DMS53 treated with DMSO at 0.1 percent for 48 hours (cell line): ENCODE measurements at regions not wholly inside any gene's neighbourhood (a gene's known extent, or its start where the extent isn't known, plus 50 kb on each side); places are given as distances from the start of the nearest gene placed in this dataset.
A peak's percentile ranks its signal among the peaks of the same experiment; 100 is the strongest.
"Not testable (repeated sequence)": the region's sequence is repeated elsewhere in the genome, so short reads cannot be mapped to it uniquely, and the experiment has no call there.

Experiments used
- DNase-seq: peaks from one replicate; lab custom pipeline; 2025; ENCODE audit not compliant: unreplicated experiment; lab: John Stamatoyannopoulos, UW

DNA sequence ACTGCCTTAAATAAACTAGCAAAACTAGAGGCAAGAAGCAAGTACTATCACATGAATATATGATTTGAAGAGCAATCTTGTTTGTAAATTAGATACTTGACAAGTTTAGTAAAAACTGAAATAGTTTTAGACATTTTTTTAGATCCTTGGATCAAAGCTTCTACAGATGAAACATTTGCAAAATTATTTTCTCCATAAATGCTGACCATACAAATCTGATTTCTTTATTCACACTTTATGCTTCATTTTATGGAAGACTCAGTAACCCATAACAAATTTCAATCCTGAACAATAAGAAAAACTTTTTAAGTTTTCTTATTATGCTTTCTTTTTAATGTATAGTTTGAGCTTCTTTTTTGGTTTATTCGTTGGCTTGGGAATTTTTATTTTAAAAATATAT lies 750.2 kb upstream of the SLITRK5 start:
- no peak for DNase-seq

DNA sequence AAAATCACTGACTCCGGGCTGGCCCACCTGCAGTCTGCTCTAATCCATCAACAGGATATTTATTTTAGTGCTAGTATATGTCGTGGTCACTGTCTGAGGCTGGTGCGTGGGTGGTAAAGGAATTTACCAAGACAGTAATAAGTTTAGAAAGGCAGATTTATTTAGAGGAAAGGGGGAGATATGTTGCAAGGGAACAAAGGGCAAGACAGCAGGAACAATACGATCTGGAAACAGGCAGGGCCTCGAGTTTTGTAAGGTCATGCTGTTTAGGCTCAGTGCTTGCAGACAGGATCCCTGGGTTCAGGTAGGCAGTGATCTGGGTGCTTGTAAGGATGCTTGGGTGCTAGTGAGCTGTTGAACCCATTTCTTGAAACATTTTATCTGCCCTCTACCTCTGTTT lies 748.2 kb upstream of the SLITRK5 start:
- DNase-seq = no peak

DNA sequence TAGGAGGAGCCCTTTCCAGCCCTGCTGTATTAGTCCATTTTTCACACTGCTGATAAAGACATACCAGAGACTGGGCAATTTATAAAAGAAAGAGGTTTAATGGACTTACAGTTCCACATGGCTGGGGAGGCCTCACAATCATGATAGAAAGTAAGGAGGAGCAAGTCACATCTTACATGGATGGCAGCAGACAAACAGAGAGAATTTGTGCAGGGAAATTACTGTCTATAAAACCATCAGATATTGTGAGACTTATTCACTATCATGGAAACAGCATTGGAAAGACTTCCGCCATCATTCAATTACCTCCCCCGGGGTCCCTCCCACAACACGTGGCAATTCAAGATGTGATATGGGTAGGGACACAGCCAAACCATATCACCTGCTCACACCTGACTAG lies 744.3 kb upstream of the SLITRK5 start:
- DNase-seq = not testable (repeated sequence)

DNA sequence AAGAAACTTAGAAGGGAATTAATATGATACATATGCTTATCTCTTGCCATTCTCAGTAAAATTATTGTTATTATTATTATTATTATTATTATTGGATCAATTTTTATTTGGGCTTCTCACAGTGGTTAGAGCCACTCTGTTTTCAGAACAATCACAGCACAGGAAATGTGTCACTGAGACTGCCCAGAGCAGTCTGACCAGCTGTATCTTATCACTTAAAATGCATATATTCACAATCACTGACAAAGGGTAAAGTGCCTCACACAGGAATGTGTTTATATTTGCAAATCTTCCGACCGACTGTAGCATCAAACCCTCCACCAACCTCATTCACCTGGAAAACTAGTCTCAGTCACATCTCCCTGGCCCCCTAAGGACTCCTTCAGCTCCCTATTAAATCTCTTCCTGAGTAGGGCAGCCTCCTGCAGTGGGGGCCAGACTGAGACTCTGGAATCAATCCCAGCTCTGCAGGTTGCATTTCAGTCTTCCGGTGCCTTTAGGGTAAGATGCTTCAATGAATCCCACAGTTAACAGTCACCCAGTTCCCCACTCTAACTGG lies 738.3 kb upstream of the SLITRK5 start:
- DNase-seq = no peak

DNA sequence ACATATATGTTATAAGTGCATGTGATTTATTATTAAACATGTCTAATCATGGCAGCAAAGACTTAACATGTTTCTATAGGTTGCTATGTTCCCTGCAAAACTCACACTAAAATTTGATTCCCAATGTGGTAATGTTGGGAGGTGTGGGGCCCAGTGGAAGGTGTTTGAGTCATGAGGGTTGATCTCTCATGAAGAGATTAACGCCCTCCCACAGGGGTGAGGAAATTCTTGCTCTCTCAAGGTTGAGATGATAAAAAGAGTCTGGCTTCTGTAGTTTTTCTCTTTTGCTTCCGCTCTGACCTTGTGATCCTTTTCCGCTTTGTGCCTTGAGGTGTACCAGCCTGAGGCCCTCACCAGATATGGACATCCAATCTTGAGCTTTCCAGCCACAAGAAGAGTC lies 737.5 kb upstream of the SLITRK5 start:
- DNase-seq = no peak

DNA sequence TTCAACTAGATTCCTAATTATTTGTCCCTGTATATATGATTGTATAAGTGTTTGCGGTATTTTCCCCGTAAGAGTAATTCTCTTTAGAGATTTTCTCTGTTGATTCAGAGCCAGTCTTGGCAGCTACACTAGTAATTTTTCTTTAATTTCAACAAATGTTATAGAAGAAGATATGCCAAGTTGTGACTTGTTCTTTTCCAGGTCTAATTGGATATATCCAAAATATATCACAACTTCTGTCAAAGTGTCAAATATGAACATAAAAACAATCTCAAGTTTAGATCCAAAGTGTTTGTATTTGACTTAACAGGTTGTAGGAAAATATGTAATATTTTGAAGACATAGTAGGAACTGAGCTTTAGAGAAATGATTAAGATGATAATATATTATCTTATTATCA lies 733.9 kb upstream of the SLITRK5 start:
- no peak for DNase-seq

DNA sequence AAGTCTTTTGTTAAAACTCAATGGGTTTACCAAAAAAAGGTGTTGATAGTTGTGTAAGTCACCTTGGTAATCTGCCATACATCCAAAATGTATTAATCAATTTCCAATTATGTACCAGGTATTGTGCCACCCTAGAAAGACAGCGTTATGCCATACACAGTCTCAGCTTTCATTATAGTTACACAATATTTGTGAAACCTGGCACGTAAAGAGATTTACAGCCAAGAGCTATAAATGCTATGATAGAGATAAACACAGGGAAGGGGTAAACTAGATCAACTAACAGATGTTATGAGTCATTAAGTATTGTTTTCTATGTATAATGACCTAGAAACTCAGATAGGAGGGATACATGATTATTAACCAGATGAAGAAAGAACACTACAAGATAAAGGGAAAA lies 725.6 kb upstream of the SLITRK5 start:
- DNase-seq = no peak

DNA sequence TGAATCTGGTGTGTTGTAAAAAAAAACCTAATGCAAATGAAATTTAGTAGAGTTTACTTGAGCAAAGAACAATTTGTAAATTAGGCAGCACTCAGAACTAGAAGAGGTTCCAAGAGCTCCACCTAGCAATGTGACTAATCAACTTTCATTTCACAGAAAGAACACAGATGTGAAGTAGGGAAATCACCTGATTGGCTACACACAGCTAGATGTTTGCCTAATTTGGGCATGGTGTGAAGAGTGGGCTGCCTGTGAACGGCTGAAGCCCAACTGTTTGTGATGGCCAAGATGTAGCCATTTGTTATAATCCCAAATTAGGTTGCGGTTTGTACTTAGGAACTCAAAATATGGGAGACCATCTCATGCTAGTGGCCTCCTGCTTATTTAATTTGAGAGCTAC lies 724.4 kb upstream of the SLITRK5 start:
- no peak for DNase-seq

DNA sequence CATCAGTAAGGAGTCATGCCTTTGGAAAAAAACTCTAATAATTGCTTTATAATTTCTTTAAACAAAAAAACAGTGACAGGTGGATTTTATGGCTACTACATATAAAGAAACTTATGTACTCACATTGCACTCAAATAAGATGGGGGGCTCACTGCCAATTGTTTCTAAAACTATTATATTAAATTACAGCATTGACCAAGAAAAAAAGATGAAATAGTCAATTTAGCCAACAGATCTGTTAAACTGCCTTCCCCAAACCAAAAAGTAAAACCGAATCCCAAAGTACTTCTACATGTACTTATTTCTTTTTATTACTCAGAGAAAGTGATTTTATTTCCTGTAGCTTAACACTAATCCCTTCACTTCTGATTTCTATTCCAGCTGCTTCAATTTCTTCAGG lies 716.8 kb upstream of the SLITRK5 start:
- DNase-seq = no peak

DNA sequence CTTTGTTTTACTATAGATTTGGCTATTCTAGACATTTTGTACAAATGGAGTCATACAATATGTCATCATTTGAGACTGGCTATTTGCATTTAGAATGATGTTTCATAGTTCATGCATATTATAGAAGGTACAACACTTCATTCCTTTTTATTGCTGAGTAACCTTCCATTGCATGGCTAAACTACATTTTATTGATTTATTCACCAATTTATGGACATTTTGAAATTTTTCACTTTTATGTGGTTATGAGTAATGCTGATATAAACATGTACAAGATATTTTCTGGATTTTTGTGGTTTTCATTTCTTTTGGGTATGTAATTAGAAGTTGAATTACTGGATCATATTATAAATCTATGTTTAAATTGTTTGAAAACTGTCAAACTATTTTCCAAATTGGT lies 710.3 kb upstream of the SLITRK5 start:
- no peak for DNase-seq

DNA sequence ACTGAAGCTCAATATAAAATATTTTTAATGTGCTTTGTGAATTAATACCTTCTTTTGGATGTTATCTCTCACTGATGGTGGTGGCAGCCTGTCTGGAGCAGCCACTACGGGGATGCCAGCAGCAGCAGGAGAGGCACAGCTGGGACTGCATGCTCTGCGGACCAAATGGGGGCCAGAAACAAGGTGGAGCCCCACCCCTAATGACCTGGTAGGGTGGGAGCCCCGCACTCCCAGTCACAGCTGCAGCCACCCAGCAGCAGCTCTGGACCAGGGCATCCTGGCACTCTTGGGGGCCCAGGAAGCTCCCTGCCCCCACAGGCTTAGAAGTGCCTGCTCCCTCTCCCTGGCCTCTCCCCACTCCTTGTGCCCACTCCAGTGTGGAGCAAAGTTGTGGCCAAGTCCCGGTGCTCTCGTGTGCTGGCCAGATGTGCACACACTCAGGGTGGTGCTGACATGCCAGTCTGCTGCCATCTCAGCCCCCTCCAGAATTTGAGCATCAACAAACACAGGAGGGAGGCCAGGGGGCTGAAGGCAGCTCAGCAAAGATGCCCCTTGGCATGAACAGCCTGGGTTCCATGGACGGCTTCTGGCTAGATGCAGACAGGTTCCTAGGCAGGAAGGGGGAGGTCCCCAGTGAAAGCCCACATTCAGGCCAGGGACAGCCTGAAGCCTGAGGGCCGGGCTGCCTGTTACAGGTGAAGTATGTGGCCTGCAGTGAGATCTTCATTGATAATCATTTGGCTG lies 696.7 kb upstream of the SLITRK5 start:
- DNase-seq = no peak

DNA sequence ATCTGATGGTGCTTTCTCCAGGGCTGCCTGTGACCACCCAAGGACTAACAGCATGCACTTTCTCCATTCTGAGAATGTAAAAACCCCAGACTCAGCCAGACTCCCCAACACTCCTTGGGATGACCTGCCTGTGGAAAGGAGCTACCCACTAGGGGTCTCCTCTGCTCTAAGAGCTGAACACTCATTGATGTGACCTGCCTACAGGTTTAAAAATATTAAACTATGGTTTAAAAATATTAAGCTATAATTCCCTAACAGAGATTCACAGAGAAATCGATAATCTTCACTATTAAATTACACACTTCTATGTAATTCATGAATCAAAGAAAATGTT lies 696.2 kb upstream of the SLITRK5 start:
- DNase-seq = no peak

DNA sequence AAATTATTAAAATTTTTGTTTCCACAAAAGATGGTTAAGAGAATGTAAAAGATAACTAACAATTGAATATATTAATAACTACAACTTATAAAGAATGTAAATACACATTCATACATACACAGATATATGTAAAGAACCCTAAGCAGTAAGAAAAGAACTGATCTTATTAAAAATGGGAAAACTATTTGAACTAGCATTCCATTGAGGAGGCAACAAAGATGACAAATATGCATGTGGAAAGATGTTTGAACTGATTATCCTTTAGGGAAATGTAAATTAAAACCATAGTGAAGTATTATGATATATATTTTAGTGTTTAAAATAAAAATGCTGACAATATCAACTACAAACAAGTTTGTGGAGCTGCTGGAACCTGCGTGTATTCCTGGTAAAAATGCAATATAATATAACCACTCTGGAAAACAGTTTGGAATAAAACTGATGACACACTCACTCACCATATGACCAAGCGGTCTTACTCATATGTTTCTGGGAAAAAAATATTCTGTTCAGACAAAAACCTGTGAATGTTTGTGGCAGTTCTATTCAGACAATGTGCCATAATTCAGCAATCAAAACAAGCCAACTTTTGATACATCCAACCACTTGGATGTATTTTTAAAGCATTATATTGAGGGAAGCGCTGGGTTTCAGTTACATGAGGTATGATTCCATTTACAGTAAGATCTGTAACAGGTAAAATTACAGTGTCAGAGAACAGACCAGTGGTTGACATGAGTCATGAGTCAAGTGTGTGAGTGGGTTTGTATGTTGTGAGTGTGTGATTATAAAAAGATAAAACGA lies 694.4 kb upstream of the SLITRK5 start:
- no peak for DNase-seq

DNA sequence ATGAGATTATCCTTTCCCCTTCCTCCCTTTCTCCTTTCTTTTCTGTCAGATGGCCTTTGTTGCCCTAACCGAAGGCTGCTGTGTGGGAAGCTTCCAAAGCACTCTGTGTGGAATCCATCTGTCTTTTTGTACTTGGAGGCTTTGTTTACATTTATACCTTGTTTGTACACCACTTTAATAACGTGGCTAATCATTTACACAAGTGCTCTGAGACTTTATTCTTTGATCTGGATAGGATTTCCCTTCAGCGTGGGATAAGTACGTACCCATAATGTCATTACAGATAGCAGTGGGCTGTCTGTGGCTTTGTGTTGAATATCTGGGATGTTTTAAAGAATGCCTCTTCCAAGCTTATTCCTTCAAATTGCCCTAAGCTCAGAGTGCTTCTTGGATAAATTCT lies 684.7 kb upstream of the SLITRK5 start:
- peak; percentile 50 for DNase-seq

DNA sequence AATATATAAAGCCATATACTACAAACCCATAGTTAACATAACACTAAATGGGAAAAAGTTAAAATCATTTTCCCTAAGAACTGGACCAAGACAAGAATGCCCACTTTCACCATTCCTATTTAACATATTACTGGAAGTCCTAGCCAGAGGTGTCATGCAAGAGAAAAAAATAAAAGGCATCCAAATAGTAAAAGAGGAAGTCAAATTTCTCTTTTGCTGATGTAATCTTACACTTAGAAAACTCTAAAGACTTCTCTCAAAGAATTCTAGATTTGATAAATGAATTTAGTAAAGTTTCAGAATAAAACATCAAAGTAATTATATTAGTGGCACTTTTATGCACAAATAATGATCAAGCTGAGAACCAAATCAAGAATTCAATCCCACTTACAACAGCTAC lies 678.9 kb upstream of the SLITRK5 start:
- no peak for DNase-seq

DNA sequence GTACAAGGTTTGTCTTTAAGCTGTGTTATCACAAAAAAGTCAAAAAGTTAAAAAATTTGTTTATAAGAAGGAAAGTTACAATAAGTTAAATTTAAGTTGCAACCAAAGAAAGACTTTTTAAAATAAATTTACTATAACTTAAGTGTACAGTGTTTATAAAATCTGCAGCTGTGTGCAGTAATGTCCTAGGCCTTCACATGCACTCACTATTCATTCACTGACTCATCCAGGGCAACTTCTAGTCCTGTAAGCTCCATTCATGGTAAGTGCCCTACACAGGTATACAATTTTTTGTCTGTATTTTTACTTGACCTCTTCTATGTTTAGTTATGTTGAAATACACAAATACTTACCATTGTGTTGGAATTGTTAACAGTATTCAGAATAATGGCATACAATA lies 667.9 kb upstream of the SLITRK5 start:
- no peak for DNase-seq

DNA sequence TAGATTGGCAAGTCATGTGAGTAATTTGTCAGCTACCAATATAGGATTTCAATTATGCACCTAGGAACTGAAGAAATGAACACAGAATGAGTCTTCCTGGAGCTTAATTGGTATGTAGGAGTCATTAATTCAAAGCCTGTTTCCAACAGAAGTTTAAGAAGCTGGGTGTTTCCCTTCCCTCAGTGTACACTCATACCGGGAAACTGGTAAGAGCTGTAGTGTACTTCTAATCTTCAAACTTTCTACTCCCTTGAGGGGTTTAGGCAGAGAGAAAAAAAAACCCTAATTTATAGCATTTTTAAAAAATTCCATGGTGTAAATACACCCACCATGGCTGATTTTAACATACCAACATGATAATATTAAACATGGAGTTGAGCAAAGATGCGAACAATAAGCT lies 665.7 kb upstream of the SLITRK5 start:
- no peak for DNase-seq

DNA sequence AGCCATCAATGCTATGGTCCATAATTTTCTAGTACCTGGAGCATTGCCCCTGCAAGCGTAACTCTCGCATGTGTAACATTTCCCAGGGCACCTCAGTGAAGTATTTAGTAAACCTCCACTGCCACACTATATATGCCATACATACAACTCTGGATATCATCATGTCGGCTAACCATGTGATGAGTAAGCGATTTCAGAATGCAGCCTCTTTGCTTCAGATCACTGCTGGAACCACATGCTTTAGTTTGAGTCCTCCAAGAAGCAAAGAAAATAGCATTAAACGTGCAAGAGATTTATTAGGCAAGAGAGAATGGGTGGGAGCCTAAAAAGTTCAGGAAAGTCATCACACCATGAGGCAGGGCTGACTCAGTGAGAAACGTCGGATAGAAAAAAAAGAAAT lies 635.6 kb upstream of the SLITRK5 start:
- no peak for DNase-seq

DNA sequence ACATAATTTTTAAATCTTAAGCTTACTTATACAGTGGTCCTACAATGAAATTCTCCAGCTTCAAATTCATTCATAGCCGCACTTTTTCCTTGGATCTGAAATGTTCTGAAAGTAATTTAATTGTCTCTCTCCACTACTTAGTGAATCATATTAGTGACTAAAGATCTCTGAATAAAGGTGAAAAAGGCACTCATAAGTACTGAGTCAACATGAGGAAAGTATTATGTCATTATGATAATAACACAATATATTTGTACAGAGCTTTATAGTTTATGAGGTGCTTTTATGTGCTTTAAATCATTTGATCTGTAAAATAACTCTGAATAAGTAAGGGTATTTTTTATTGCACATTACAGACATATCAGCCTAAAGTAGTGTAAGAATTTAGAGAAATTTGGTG lies 628.2 kb upstream of the SLITRK5 start:
- DNase-seq = no peak

DNA sequence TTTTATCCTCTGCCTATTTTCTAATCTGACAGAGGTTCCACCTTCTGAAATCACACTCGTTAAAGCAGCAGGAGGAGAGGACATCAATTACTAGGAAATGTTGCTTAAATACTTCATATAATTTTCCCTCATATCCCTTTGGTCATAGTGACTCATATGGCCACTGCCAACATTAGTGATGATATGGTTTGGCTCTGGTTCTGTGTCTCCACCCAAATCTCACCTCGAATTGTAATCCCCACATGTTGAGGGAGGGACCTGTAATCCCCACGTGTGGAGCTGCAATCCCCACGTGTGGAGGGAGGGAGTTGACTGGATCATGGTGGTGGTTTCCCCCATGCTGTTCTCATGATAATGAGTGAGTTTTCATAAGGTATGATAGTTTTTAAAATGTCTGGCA lies 618.4 kb upstream of the SLITRK5 start:
- DNase-seq = no peak

DNA sequence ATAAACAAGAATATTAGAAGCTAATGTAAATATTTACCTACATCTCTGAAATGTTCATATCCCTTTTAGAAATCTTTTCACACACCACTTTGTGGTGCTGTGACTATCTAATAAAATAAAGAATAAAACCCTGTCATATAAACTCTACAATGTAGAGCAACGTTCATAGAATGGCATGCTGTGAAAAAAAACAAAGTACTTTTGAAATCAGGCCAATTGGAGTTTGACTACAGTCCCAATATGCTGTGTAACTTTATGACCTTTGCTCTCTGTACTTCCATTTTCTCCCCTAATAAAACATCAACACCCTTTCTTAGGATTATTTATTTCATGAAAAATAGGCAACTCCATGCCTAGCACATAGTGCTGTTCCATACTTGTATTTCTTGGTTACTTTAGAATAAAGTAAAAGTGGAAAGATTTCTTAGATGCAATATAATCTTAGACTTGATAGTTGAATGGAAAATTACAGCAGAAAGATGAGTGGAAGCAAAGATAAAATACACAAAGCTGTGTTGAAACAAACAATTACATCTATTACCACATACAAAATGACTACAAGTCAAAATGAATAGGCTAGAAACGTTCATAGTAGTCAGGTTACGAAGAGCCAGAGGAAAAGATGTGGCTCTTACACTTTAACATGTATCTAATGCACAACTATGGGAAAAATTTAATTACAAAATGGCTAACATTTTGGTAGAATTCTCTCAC lies 613.2 kb upstream of the SLITRK5 start:
- no peak for DNase-seq

DNA sequence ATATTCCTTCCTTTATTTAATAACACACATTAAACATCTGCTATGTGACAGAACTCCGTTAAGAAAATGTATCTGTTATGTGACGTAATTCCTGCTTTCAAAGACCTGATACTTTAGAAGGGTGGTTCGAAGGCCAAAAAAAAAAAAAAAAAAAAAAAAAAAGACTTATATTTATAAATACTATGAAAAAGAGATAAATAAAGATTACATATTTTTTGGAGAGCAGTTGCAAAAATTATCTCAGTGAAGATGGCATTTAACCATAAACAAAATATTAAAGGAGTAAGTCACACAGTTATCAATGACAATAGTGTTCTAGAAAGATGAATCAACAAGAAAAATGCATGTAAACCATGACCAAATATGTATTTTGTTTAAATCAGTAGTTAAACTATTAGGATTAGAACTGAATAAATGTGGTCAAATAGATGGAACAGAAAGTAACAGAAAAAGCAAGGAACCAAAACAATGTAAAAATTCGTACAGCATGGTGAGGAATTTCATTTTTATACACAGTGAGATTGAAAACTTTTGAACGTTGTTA lies 612.3 kb upstream of the SLITRK5 start:
- no peak for DNase-seq
